DOHH2 (cell line): ENCODE measurements at regions not wholly inside any gene's neighbourhood (a gene's known extent, or its start where the extent isn't known, plus 50 kb on each side); places are given as distances from the start of the nearest gene placed in this dataset.

ENCODE experiments used
- CTCF ChIP-seq: fragments of 200-600 bp; sonication (generic); IDR thresholded peaks from one replicate; pipeline ENCODE4 v1.5.1; 2014; ENCODE audit warnings: antibody characterized with exemption, mild to moderate bottlenecking, low read depth, low read length; ENCODE audit not compliant: poor library complexity, severe bottlenecking
- EZH2phosphoT487 ChIP-seq: fragments of 200-600 bp; sonication (generic); IDR thresholded peaks from 2 replicates; pipeline ENCODE4 v1.6.1; 2017; ENCODE audit warnings: borderline replicate concordance, mild to moderate bottlenecking, antibody characterized with exemption, low read length, moderate library complexity, mixed read lengths

- TF ChIP-seq CTCF: no peak
- no peak for TF ChIP-seq EZH2phosphoT487
Observed at GRCh38 chr5:157993201-157993600, 134.3 kb upstream of the CLINT1 start.
